MCF 10A (cell line): ENCODE measurements at regions not wholly inside any gene's neighbourhood (a gene's known extent, or its start where the extent isn't known, plus 50 kb on each side); places are given as distances from the start of the nearest gene placed in this dataset.
A peak's percentile ranks its signal among the peaks of the same experiment; 100 is the strongest.

Experiments
- BruUV-seq: library from RNA; stranded (reverse); fragments of 400-500 nt; replicated peaks from 2 replicates; lab custom pipeline; 2021; lab: Mats Ljungman, UMichigan
- CTCF ChIA-PET: fragments of 300-600 bp; sonication (Branson Sonifier 250); formaldehyde crosslinking; extraction: SDS; loops from one replicate; lab custom pipeline; 2021; ENCODE audit warnings: antibody characterized with exemption, inconsistent platforms; lab: Yijun Ruan, JAX
- POLR2A ChIA-PET: fragments of 300-600, 350-650 bp; sonication (Branson Sonifier 250); formaldehyde crosslinking; extraction: SDS; loops from one replicate; lab custom pipeline; 2020; ENCODE audit warnings: antibody characterized with exemption, inconsistent platforms; lab: Yijun Ruan, JAX
- DNase-seq: peaks from one replicate; pipeline ENCODE4 v3.0.0-alpha.2; 2018; ENCODE audit not compliant: unreplicated experiment
- H3K27ac Mint-ChIP-seq: one replicate; pipeline ENCODE4 v1.8.0; 2022; ENCODE audit warnings: mild to moderate bottlenecking, low read depth, mixed read lengths; ENCODE audit not compliant: unreplicated experiment
- H3K27me3 Mint-ChIP-seq: one replicate; pipeline ENCODE4 v1.8.0; 2022; ENCODE audit warnings: mixed read lengths; ENCODE audit not compliant: insufficient read depth, unreplicated experiment
- H3K36me3 Mint-ChIP-seq: one replicate; pipeline ENCODE4 v1.8.0; 2022; ENCODE audit warnings: mild to moderate bottlenecking, moderate library complexity, mixed read lengths; ENCODE audit not compliant: insufficient read depth, unreplicated experiment
- H3K4me1 Mint-ChIP-seq: one replicate; pipeline ENCODE4 v1.8.0; 2022; ENCODE audit warnings: mixed read lengths; ENCODE audit not compliant: insufficient read depth, unreplicated experiment
- H3K4me3 Mint-ChIP-seq: one replicate; pipeline ENCODE4 v1.8.0; 2022; ENCODE audit warnings: mild to moderate bottlenecking, moderate library complexity, mixed read lengths; ENCODE audit not compliant: unreplicated experiment
- H3K9me3 Mint-ChIP-seq: one replicate; pipeline ENCODE4 v1.8.0; 2022; ENCODE audit warnings: mixed read lengths; ENCODE audit not compliant: unreplicated experiment
- CTCF ChIP-seq: fragments of 200-600 bp; IDR thresholded peaks from one replicate; pipeline ENCODE4 v1.8.0; 2022; ENCODE audit warnings: antibody characterized with exemption, mild to moderate bottlenecking; ENCODE audit not compliant: unreplicated experiment
- intact Hi-C: fragments of 100-400 bp; cut with micrococcal nuclease; formaldehyde crosslinking; loops from 2 replicates; pipeline ENCODE4 v1.14.1; 2022

- H3K27ac Mint-ChIP-seq = peak overlapping the region; percentile 6
- no peak overlapping the region for H3K4me3 Mint-ChIP-seq
- no peak for TF ChIP-seq CTCF
- H3K4me1 Mint-ChIP-seq = peaks cover 23% of the 10 kb centered on the region
- intact Hi-C loops = loop anchor here (5.0 kb wide), 3 partner anchors 258 to 1388 kb away; partner anchors contain the start of gene CXCR4
- H3K36me3 Mint-ChIP-seq = no peaks in the 10 kb centered on the region
- H3K9me3 Mint-ChIP-seq = no peaks in the 10 kb centered on the region
- peak; percentile 34 for DNase-seq
- ChIA-PET POLR2A (interaction anchor here (1.1 kb wide), 1 partner anchor 390 kb away, joined by 3 read pairs; the partner anchor contains the start of gene DARS1), CTCF (interaction anchor here (0.5 to 11.2 kb wide), 8 partner anchors 9 to 578 kb away, joined by 3 to 241 read pairs (median 4); no protein-coding TSS in a partner anchor)
- no peaks in the 10 kb centered on the region for H3K27me3 Mint-ChIP-seq
- no TSS peak for BruUV-seq
These were observed 257.3 kb upstream of the CXCR4 start for GRCh38 chr2:136375017-136375901.

DNA sequence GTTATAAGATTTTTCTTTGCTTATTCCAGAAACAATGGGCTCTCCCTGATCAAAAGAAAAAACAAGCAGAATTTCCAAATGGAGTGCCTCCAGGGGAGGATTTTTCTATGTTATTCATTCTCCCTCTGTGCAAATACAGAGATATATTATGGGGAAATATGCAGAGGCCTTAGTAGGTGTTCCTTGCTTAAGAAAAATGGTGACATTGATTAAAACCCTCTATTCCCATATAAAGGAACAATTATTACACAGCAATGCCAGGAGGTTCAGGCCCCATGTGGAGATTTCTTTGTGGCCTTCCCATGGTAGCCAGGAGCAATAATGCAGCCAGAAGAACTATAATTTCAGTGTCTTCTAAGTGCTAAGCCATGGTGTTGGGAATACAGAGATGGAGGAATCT, 255.9 kb upstream of the CXCR4 start:
- no peak for TF ChIP-seq CTCF
- H3K27ac Mint-ChIP-seq = no peak overlapping the region
- H3K4me3 Mint-ChIP-seq = no peak overlapping the region
- no peaks in the 10 kb centered on the region for H3K27me3 Mint-ChIP-seq
- ChIA-PET CTCF (interaction anchor here (0.6 to 1.4 kb wide), 2 partner anchors 11 to 266 kb away, joined by 3 to 4 read pairs; no protein-coding TSS in a partner anchor), POLR2A (no interaction called here)
- no peaks in the 10 kb centered on the region for H3K9me3 Mint-ChIP-seq
- no peak for DNase-seq
- BruUV-seq = no TSS peak
- H3K4me1 Mint-ChIP-seq = peaks cover 23% of the 10 kb centered on the region
- H3K36me3 Mint-ChIP-seq = no peaks in the 10 kb centered on the region
- intact Hi-C loops = no loop called here

DNA sequence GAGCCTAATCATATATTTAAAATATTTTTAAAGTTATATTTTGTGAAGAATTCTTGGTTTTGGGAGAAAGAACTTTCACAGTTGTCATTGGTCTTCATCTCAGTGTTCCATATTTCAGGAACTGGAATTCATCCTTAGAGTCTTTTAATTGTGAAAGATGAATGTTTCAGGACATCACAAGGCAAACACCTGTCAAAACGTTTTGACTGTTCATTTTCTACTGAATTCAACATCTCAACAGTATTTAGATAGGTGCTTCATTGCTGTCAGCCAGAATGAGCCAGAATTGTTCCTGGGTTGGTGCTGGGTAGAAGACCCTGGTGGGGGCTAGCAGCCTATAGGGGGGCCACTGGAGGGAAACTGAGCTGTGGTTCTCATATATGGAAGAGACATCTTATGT, 255.1 kb upstream of the CXCR4 start:
- ChIA-PET POLR2A (interaction anchor here (1.4 kb wide), 1 partner anchor 14 kb away, joined by 3 read pairs; no protein-coding TSS in a partner anchor), CTCF (interaction anchor here (0.9 to 1.1 kb wide), 2 partner anchors 12 to 369 kb away, joined by 3 to 4 read pairs; no protein-coding TSS in a partner anchor)
- no peak for DNase-seq
- Mint-ChIP-seq H3K27ac (no peak overlapping the region), H3K4me3 (no peak overlapping the region), H3K4me1 (peaks cover 23% of the 10 kb centered on the region), H3K27me3 (no peaks in the 10 kb centered on the region), H3K9me3 (no peaks in the 10 kb centered on the region), H3K36me3 (no peaks in the 10 kb centered on the region)
- intact Hi-C loops = no loop called here
- TF ChIP-seq CTCF = no peak
- no TSS peak for BruUV-seq

DNA sequence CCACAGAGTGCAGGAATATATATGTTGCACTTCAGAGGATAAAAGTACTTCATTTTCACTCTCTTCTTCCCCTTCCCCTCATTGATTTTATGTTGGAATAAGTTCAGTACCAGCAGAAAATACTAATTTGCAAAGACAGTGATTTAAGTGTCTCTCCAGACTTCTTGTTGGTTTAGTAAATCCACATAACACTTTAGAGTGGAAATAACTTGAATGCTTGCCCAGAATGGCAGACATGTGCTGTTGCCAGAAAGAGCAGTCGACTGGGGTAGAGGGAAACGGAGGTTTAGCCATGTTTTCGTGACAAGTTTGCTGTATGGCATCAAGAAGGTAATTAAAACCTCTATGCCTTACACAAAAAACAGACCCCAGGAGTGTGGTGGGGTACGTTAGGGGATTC, 246.0 kb upstream of the CXCR4 start:
- H3K4me3 Mint-ChIP-seq = no peak overlapping the region
- H3K27me3 Mint-ChIP-seq = no peaks in the 10 kb centered on the region
- H3K9me3 Mint-ChIP-seq = no peaks in the 10 kb centered on the region
- H3K4me1 Mint-ChIP-seq = peaks cover 7% of the 10 kb centered on the region
- H3K27ac Mint-ChIP-seq = no peak overlapping the region
- BruUV-seq = no TSS peak
- no peak for DNase-seq
- no peak for TF ChIP-seq CTCF
- ChIA-PET POLR2A (no interaction called here), CTCF (no interaction called here)
- H3K36me3 Mint-ChIP-seq = no peaks in the 10 kb centered on the region
- intact Hi-C loops = no loop called here
